ENCODE measurements at regions not wholly inside any gene's neighbourhood (a gene's known extent, or its start where the extent isn't known, plus 50 kb on each side); places are given as distances from the start of the nearest gene placed in this dataset.

- no peak overlapping the region for H3K4me3 ChIP-seq (ENCODE audit: low read depth, low read length)
- no peak for DNase-seq (ENCODE audit: low read depth)
Observed at GRCh38 chr22:34913826-34914225, 152.1 kb upstream of the ISX start.

GRCh38 chr22:34914846-34915245, 151.1 kb upstream of the ISX start:
- H3K4me3 ChIP-seq (ENCODE audit: low read depth, low read length): no peak overlapping the region
- TF ChIP-seq CTCF (IDR thresholded peaks at IDR 0.05; ENCODE audit: control insufficient read depth, extremely low read depth, insufficient read depth): no peak
- DNase-seq (ENCODE audit: low read depth): no peak

More at GRCh38 chr22:34913826-34914225, 152.1 kb upstream of the ISX start:
- TF ChIP-seq CTCF (IDR thresholded peaks at IDR 0.05; ENCODE audit: control insufficient read depth, extremely low read depth, insufficient read depth): no peak

- no peak overlapping the region for H3K4me3 ChIP-seq (ENCODE audit: low read depth, low read length)
- no peak for DNase-seq (ENCODE audit: low read depth)
- no peak for TF ChIP-seq CTCF (IDR thresholded peaks at IDR 0.05; ENCODE audit: control insufficient read depth, extremely low read depth, insufficient read depth)
Observed at GRCh38 chr22:34917239-34917638, 148.7 kb upstream of the ISX start.

- TF ChIP-seq CTCF (IDR thresholded peaks at IDR 0.05; ENCODE audit: control insufficient read depth, extremely low read depth, insufficient read depth): no peak
- no peak overlapping the region for H3K4me3 ChIP-seq (ENCODE audit: low read depth, low read length)
- DNase-seq (ENCODE audit: low read depth): no peak
Observed at GRCh38 chr22:34931026-34931425, 134.9 kb upstream of the ISX start.

- no peak overlapping the region for H3K4me3 ChIP-seq (ENCODE audit: low read depth, low read length)
- DNase-seq (ENCODE audit: low read depth): no peak
- TF ChIP-seq CTCF (IDR thresholded peaks at IDR 0.05; ENCODE audit: control insufficient read depth, extremely low read depth, insufficient read depth): no peak
Observed at GRCh38 chr22:34934261-34934660, 131.7 kb upstream of the ISX start.

GRCh38 chr22:34943830-34944229, 122.1 kb upstream of the ISX start:
- H3K4me3 ChIP-seq (ENCODE audit: low read depth, low read length): no peak overlapping the region
- DNase-seq (ENCODE audit: low read depth): no peak
- TF ChIP-seq CTCF (IDR thresholded peaks at IDR 0.05; ENCODE audit: control insufficient read depth, extremely low read depth, insufficient read depth): peak; percentile 51

GRCh38 chr22:34946339-34946985, 119.5 kb upstream of the ISX start:
- no peak for TF ChIP-seq CTCF (IDR thresholded peaks at IDR 0.05; ENCODE audit: control insufficient read depth, extremely low read depth, insufficient read depth)
- H3K4me3 ChIP-seq (ENCODE audit: low read depth, low read length): no peak overlapping the region
- DNase-seq (ENCODE audit: low read depth): no peak

Data from LNCaP clone FGC (cell line).